Occipital lobe (tissue), 1 donor: ENCODE measurements at regions not wholly inside any gene's neighbourhood (a gene's known extent, or its start where the extent isn't known, plus 50 kb on each side); places are given as distances from the start of the nearest gene placed in this dataset.
"Not testable (repeated sequence)": the region's sequence is repeated elsewhere in the genome, so short reads cannot be mapped to it uniquely, and the experiment has no call there.

Experiments used
- DNase-seq: peaks from one replicate; lab custom pipeline; 2025; lab: John Stamatoyannopoulos, UW

- no peak for DNase-seq
These were observed 106.7 kb upstream of the ASB18 start for GRCh38 chr2:236370847-236371409.

- no peak for DNase-seq
These were observed 111.8 kb upstream of the ASB18 start for GRCh38 chr2:236375973-236376476.

GRCh38 chr2:236376566-236377244 lies 112.5 kb upstream of the ASB18 start:
- DNase-seq = no peak

GRCh38 chr2:236380051-236380612 lies 115.9 kb upstream of the ASB18 start:
- no peak for DNase-seq

GRCh38 chr2:236381253-236381652 lies 117.0 kb upstream of the ASB18 start:
- DNase-seq = not testable (repeated sequence)

GRCh38 chr2:236389284-236390216 lies 125.3 kb upstream of the ASB18 start:
- DNase-seq = not testable (repeated sequence)

- no peak for DNase-seq
These were observed 128.9 kb upstream of the ASB18 start for GRCh38 chr2:236393101-236393500.

GRCh38 chr2:236393581-236393980 lies 129.4 kb upstream of the ASB18 start:
- DNase-seq = no peak

GRCh38 chr2:236394571-236394970 lies 130.4 kb upstream of the ASB18 start:
- DNase-seq = no peak

- no peak for DNase-seq
These were observed 130.9 kb upstream of the ASB18 start for GRCh38 chr2:236395067-236395466.

GRCh38 chr2:236396818-236397350 lies 132.7 kb upstream of the ASB18 start:
- no peak for DNase-seq

GRCh38 chr2:236397681-236398080 lies 133.5 kb upstream of the ASB18 start:
- no peak for DNase-seq

- DNase-seq = no peak
These were observed 135.2 kb upstream of the ASB18 start for GRCh38 chr2:236399409-236399808.

- DNase-seq = no peak
These were observed 135.9 kb upstream of the ASB18 start for GRCh38 chr2:236400046-236400574.

- DNase-seq = no peak
These were observed 136.6 kb upstream of the ASB18 start for GRCh38 chr2:236400594-236401360.

- no peak for DNase-seq
These were observed 138.0 kb upstream of the ASB18 start for GRCh38 chr2:236402033-236402790.

GRCh38 chr2:236403125-236403524 lies 138.9 kb upstream of the ASB18 start:
- DNase-seq = no peak

GRCh38 chr2:236403811-236404210 lies 139.6 kb upstream of the ASB18 start:
- DNase-seq = no peak

- no peak for DNase-seq
These were observed 140.1 kb upstream of the ASB18 start for GRCh38 chr2:236404346-236404745.

GRCh38 chr2:236405357-236405756 lies 141.2 kb upstream of the ASB18 start:
- DNase-seq = no peak
